Fibroblast of lung (primary cell): ENCODE measurements at regions not wholly inside any gene's neighbourhood (a gene's known extent, or its start where the extent isn't known, plus 50 kb on each side); places are given as distances from the start of the nearest gene placed in this dataset.

Experiments used
- DNase-seq, 2 donors: peaks; one replicate each; pipeline versions ENCODE4 v3.0.0 to v3.0.0-alpha.2; 2010; ENCODE audit warnings: low read depth in 2 of 2
- H2AFZ ChIP-seq: 2 replicates; pipeline ENCODE4 v1.5.1; 2012; ENCODE audit warnings: low read length, control low read depth, inconsistent platforms
- H3K27ac ChIP-seq: 2 replicates; pipeline ENCODE4 v1.5.1; 2011; ENCODE audit warnings: low read length, control low read depth; ENCODE audit not compliant: insufficient read depth
- H3K27me3 ChIP-seq: 2 replicates; pipeline ENCODE4 v1.5.1; 2011; ENCODE audit warnings: mild to moderate bottlenecking, low read length; ENCODE audit not compliant: control insufficient read depth, insufficient read depth
- H3K36me3 ChIP-seq: 2 replicates; pipeline ENCODE4 v1.5.1; 2011; ENCODE audit warnings: low read length; ENCODE audit not compliant: control insufficient read depth, insufficient read depth
- H3K4me1 ChIP-seq: 2 replicates; pipeline ENCODE4 v1.5.1; 2011; ENCODE audit warnings: low read length; ENCODE audit not compliant: control insufficient read depth, insufficient read depth; ENCODE audit errors: extremely low read depth
- H3K4me2 ChIP-seq: 2 replicates; pipeline ENCODE4 v1.5.1; 2011; ENCODE audit warnings: low read length, control low read depth; ENCODE audit not compliant: insufficient read depth; ENCODE audit errors: extremely low read depth
- H3K4me3 ChIP-seq, 4 experiments: fragments of 200-600 bp in 1 of 4; sonication (generic) in 1 of 4; replicated peaks in 1 of 4; 2 replicates each; pipeline ENCODE4 v1.5.1; 2011 to 2016; ENCODE audit warnings: low read length in 4 of 4, low read depth in 3 of 4, mild to moderate bottlenecking in 3 of 4, control low read depth in 2 of 4, inconsistent platforms in 1 of 4, mixed read lengths in 1 of 4; ENCODE audit not compliant: insufficient read depth in 1 of 4; ENCODE audit errors: control extremely low read depth in 1 of 4
- H3K79me2 ChIP-seq: 2 replicates; pipeline ENCODE4 v1.5.1; 2012; ENCODE audit warnings: mild to moderate bottlenecking, low read length, inconsistent platforms; ENCODE audit not compliant: control insufficient read depth, insufficient read depth
- H3K9ac ChIP-seq: 2 replicates; pipeline ENCODE4 v1.5.1; 2011; ENCODE audit warnings: mild to moderate bottlenecking, low read length, control low read depth; ENCODE audit not compliant: insufficient read depth
- H3K9me3 ChIP-seq: 2 replicates; pipeline ENCODE4 v1.5.1; 2012; ENCODE audit warnings: low read depth, low read length; ENCODE audit not compliant: control insufficient read depth, insufficient read depth
- H4K20me1 ChIP-seq: 2 replicates; pipeline ENCODE4 v1.5.1; 2011; ENCODE audit warnings: low read length; ENCODE audit not compliant: control insufficient read depth, insufficient read depth; ENCODE audit errors: extremely low read depth
- EZH2 ChIP-seq: IDR thresholded peaks from 2 replicates; pipeline ENCODE4 v1.5.1; 2012; ENCODE audit warnings: low read length, control low read depth, mild to moderate bottlenecking; ENCODE audit errors: missing control alignments
- TF ChIP-seq, protein P1 (sequence below), 2 donors: IDR thresholded peaks in 1 of 2; conservative IDR thresholded peaks in 1 of 2; 1 replicate in 1 of 2; 2 replicates in 1 of 2; pipeline ENCODE4 v1.5.1; 2011 to 2012; ENCODE audit warnings: low read length in 2 of 2, control low read depth in 1 of 2, inconsistent platforms in 1 of 2, low read depth in 1 of 2, mild to moderate bottlenecking in 1 of 2

DNA sequence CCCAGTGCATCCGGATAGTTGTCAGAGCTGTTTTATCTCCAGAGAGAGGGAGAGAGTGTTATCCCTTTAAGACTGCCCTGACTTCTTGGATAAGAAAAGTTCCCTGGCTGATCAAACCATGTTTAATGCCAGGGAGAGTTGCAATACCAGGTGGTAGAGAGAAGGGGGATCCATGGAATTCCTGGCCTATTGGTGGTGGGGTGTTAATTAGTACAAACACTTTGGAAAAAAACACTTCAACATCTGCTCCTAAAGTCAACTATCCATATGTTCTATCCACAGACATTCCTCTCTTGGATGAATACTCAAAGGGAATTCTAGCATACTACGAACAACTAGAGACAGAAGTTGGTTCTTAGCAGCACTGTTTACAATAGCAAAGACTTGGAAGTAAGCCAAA lies 307.2 kb downstream of the TCERG1L start:
- Histone ChIP-seq H4K20me1 (no peaks in the 10 kb centered on the region), H2AFZ (no peak overlapping the region), H3K4me2 (no peak overlapping the region), H3K9me3 (no peaks in the 10 kb centered on the region), H3K4me1 (no peaks in the 10 kb centered on the region), H3K9ac (no peak overlapping the region), H3K4me3 (no peak overlapping the region), H3K36me3 (no peaks in the 10 kb centered on the region), H3K79me2 (no peaks in the 10 kb centered on the region), H3K27me3 (no peaks in the 10 kb centered on the region), H3K27ac (no peak overlapping the region)
- TF ChIP-seq EZH2, result no peak
- TF ChIP-seq, protein P1, sequence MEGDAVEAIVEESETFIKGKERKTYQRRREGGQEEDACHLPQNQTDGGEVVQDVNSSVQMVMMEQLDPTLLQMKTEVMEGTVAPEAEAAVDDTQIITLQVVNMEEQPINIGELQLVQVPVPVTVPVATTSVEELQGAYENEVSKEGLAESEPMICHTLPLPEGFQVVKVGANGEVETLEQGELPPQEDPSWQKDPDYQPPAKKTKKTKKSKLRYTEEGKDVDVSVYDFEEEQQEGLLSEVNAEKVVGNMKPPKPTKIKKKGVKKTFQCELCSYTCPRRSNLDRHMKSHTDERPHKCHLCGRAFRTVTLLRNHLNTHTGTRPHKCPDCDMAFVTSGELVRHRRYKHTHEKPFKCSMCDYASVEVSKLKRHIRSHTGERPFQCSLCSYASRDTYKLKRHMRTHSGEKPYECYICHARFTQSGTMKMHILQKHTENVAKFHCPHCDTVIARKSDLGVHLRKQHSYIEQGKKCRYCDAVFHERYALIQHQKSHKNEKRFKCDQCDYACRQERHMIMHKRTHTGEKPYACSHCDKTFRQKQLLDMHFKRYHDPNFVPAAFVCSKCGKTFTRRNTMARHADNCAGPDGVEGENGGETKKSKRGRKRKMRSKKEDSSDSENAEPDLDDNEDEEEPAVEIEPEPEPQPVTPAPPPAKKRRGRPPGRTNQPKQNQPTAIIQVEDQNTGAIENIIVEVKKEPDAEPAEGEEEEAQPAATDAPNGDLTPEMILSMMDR (conservative IDR thresholded peaks at IDR 0.05 in 1 of 2, IDR thresholded peaks at IDR 0.05 in 1 of 2; ENCODE audit: low read depth in 1 of 2, low read length in 2 of 2), result no peak
- no peak for DNase-seq

DNA sequence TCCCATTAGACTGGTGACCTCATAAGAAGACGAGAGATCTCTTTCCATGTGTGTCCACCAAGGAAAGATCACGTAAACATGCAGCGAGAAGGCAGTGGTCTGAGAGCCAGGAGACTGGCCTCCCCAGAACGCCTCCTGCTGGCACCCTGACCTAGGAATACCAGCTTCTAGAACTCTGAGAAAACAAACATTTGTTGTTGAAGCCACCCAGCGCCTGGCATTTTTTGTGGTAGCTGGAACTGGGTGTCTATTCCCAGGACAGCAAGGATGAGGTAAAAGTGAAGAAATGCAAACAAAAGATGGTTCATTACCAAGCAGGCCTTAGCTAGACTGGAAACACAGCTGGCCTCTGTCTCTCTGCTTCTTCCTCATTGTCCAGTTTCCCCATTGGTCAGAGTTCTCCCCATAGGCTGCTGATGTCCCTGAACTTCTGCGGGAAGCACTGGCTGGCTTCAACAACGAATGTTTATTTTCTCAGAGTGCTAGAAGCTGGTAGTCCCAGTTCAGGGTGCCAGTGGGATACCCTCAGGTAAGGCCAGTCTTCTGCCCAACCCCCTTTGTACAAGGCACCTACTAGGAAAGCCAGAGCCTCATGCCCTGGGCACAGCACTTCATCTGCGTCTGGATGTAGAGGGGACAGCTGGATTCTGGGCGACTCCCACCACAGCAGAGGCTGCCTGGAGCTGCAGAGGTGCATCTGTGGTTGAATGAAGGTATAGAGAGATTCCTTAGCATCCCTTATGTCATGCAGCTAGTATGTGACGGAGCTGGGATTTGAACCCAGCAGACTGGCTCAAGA lies 304.9 kb downstream of the TCERG1L start:
- Histone ChIP-seq H3K79me2 (no peaks in the 10 kb centered on the region), H3K4me3 (no peak overlapping the region), H3K9me3 (no peaks in the 10 kb centered on the region), H3K9ac (no peak overlapping the region), H3K4me2 (no peak overlapping the region), H4K20me1 (no peaks in the 10 kb centered on the region), H3K27ac (no peak overlapping the region), H3K27me3 (no peaks in the 10 kb centered on the region), H2AFZ (no peak overlapping the region), H3K36me3 (no peaks in the 10 kb centered on the region), H3K4me1 (no peaks in the 10 kb centered on the region)
- DNase-seq, result no peak
- TF ChIP-seq, protein P1 (conservative IDR thresholded peaks at IDR 0.05 in 1 of 2, IDR thresholded peaks at IDR 0.05 in 1 of 2; ENCODE audit: low read depth in 1 of 2, low read length in 2 of 2), result no peak
- no peak for TF ChIP-seq EZH2

DNA sequence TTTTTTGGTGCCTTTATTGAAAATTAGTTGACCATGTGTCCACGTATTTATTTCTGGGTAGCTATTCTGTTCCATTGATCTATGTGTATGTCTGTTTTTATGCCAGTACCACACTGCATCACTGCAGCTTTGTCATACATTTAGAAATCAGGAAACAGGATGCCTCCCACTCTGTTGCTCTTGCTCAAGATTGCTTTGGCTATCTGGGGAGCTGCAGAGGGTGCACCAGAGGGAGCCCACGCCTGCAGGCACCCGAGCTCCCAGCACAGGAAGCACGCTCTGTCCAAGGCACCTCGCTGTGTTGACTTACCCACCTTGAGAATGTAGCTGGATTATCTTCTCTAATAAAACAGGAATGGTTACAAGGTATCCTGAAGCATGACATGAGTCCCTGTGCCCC lies 301.7 kb downstream of the TCERG1L start:
- H2AFZ ChIP-seq, result no peak overlapping the region
- H3K36me3 ChIP-seq, result no peaks in the 10 kb centered on the region
- no peaks in the 10 kb centered on the region for H4K20me1 ChIP-seq
- TF ChIP-seq, protein P1 (conservative IDR thresholded peaks at IDR 0.05 in 1 of 2, IDR thresholded peaks at IDR 0.05 in 1 of 2; ENCODE audit: low read depth in 1 of 2, low read length in 2 of 2), result no peak
- no peak for TF ChIP-seq EZH2
- H3K27ac ChIP-seq, result no peak overlapping the region
- H3K4me3 ChIP-seq, result no peak overlapping the region
- H3K27me3 ChIP-seq, result no peaks in the 10 kb centered on the region
- H3K79me2 ChIP-seq, result no peaks in the 10 kb centered on the region
- no peak for DNase-seq
- no peak overlapping the region for H3K4me2 ChIP-seq
- no peaks in the 10 kb centered on the region for H3K9me3 ChIP-seq
- no peaks in the 10 kb centered on the region for H3K4me1 ChIP-seq
- H3K9ac ChIP-seq, result no peak overlapping the region
